ENCODE measurements at regions not wholly inside any gene's neighbourhood (a gene's known extent, or its start where the extent isn't known, plus 50 kb on each side); places are given as distances from the start of the nearest gene placed in this dataset.
"Not testable (repeated sequence)": the region's sequence is repeated elsewhere in the genome, so short reads cannot be mapped to it uniquely, and the experiment has no call there.

DNA sequence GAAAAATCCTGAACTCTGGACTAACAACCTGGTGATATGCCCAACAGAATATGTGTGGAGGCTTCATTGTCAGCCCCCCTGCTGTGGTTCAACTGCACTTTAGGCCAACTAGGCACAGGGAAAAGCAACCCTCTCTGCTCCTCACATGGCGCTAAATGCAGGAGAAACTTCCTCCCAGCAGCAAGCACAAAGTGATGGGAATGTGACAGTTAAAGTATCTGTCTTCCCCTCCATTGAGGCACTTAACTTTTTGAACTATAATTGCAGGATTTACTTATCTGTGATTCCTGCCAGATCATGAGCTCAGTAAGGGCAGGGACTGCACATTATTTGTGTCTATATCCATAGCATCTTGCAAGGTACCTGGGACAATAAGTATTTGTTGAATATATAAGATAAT, 981.2 kb upstream of the KLHL29 start:
- intact Hi-C loops (cut with DNase I): no loop called here
- DNase-seq (ENCODE audit: low spot score): no peak

DNA sequence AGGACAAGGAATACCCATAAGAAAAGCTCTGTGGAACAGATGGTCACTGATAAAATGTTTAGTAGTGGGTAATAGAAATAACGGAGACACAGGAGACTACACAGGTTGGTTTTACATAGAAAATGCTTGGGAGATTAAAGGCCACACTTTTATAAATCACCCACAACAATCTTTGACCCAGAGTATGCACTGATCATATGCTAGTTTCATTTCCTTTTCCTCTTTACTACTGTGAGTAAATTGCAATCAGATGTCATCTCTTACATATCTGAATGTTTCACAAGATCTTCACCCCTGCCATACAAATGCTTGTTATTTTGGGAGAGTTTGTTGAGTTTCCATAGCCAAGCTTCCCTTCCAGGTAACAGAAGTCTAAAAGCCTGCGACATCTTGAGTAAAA, 978.4 kb upstream of the KLHL29 start:
- intact Hi-C loops (cut with DNase I): loop anchor here in 1 of 2 donors (5.0 kb wide), 1 partner anchor 1149 kb away; no protein-coding TSS in a partner anchor
- no peak for DNase-seq (ENCODE audit: low spot score)

DNA sequence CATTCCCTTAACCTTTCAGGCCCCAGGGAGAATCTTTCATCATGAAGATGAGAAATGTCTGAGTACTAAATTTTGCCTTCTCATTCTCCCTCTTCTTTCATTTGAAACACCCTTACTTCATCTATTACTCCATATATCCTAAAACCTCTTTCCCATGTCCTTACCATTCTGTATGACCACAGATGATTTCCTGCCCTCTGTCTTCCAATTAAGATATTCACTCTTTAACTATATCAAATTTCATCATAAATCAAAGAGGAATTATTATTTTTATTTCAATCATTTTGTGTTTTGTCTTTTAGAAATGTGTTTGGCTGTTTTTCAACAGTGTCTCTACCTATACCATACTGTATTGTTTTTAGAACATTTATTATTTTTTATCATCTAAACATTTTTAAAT, 964.9 kb upstream of the KLHL29 start:
- no peak for DNase-seq (ENCODE audit: low spot score)
- intact Hi-C loops (cut with DNase I): no loop called here

DNA sequence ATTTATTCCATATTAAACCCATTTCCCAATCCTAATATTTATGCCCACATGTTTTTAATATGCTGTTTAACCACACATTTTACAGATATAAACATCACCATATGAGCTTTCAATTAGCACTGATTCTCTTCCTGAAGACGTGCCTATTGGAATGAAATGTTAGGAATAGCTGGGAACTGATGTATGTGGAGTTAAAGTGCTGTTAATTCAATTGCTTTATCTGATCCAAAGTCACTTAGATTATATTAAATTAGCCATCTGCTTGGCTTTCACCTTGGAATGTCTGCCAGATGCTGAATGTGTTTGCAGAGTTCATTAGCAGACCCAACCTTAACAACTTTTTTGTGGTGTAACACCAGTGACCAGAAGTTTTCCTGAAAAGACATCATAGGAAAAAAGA, 942.9 kb upstream of the KLHL29 start:
- no peak for DNase-seq (ENCODE audit: low spot score)
- intact Hi-C loops (cut with DNase I): no loop called here

DNA sequence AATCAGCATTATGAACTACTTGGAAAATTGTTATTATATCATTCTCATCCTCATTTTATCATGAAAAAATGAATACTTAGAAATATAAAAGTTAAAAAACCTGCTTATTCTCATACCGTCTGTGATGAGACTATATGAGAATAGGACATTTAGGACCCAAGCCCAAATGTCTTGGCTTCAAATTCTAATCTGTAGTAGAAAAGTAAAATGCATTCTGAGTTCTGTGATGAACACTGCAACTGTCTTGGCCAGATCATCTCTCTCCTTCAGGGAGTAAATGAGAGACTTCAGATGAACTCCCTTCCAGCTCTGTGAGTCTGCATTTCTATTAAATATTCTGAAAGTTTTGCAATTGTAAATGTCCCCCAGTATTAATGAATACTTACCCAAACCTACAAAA, 940.7 kb upstream of the KLHL29 start:
- intact Hi-C loops (cut with DNase I): no loop called here
- no peak for DNase-seq (ENCODE audit: low spot score)

DNA sequence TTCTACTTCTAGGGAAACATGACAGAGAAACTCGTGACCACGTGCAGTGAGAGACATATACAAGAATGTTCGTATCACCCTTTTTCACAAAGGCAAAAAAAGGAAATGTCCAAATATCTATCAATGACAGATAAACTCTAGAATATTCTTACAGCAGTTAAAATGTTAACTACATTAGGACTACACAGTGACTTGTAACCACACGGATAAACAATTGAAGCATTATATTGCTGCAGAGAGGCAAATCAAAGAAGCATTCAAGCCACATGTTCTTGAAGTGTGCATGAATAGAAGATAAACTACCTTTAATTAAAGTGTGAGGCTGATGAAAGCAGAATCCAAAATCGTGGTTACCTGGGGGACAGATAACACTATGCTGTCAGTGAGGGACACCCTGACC, 935.3 kb upstream of the KLHL29 start:
- no peak for DNase-seq (ENCODE audit: low spot score)
- intact Hi-C loops (cut with DNase I): no loop called here

DNA sequence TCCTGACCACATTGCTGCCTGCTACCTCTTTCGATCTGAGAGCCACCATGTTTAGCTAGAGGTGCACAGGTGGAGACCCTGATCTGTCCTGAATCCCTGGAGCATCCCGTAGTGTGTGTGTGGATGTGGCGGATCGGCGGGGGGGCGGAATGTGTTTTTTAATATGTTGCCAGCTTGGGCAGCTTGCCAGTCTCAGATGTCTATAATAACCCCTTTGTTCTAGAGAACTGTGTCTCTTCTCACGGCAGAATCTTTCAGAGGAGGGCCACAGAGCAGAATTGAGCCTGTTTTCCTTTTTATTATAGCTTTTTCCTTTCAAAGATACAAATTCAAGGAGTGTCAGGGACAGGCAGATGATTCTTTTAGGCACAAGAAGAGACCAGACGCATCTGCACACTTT, 934.1 kb upstream of the KLHL29 start:
- no peak for DNase-seq (ENCODE audit: low spot score)
- intact Hi-C loops (cut with DNase I): no loop called here

DNA sequence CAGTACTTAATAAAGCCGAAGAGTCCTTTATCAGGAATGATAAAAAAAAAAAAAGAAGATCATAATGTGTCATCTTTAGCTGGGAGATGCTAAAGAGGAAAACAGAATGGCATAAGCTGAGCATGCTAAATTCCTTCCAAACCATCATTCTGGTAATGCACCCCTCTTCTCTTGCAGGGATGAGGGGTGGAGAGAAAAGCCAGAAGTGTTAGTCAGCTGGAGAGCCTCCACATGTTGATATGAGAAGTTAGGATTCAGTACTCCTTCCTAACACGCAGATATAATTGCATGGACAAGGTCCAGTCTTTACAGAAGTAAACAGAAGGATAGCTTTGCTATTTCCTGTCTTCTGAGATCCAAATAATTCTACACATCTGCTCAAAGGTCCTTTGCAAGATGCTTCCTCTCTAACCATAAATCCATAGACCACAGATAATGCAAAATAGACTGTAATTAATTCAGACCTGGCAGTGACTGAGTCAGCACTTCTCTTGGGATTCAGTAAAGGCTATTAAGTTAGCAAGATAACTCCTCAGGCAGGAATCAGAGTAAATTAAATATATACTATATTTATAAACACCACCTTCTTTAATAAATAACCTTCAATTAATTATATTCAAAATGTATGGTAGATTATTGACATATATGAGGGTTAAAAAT, 930.0 kb upstream of the KLHL29 start:
- intact Hi-C loops (cut with DNase I): no loop called here

DNA sequence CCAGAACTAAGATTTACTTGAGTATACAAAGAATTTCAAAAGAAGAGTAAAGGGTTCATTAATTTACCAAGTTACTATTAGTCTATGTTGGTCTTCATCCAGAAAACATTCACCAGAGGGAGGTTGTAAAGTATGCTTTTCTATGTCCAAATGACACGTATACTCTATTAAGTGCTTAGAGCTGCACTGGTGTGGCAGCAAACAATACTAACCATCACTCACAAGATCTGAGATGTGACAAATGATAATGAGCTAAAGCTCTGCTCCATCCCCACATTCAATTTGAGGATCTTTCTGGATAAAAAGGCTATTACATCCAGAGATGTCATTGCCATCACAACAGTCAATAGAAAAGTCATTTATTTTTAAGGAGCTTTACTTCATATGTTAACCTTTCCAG, 926.5 kb upstream of the KLHL29 start:
- DNase-seq (ENCODE audit: low spot score): no peak
- intact Hi-C loops (cut with DNase I): no loop called here

More for the DNA sequence above, 930.0 kb upstream of the KLHL29 start:
- no peak for DNase-seq (ENCODE audit: low spot score)

DNA sequence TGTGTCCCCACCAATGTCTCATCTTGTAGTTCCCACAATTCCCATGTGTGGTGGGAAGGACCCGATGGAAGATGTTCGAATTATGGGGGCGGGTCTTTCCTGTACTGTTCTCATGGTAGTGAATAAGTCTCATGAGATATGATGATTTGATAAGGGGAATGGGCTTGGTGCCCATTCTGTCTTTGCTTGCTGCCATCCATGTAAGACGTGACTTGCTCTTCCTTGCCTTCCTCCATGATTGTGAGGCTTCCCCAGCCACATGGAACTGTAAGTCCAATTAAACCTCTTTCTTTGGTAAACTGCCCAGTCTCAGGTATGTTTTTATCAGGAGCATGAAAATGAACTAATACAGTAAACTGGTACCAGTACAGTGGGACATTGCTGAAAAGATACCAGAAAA, 909.9 kb upstream of the KLHL29 start:
- DNase-seq (ENCODE audit: low spot score); intact Hi-C loops (cut with DNase I): not testable (repeated sequence)

DNA sequence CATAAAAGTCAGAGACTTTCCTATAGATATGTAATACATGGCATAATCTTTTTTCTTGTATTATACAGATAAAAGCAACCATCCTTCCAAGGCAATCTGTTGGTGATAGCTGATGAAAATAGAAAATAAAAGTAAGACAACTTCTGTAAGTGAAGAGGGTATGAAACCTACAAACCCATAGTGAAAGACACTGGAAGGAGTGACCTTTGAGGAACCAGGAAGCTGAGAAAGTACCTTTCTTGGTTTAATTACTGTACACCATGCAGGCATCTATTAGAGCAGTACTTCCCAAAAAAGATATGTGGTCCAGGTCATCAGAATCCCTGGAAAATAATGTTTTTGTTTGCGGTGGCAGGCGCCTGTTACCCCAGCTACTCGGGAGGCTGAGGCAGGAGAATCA, 906.6 kb upstream of the KLHL29 start:
- no peak for DNase-seq (ENCODE audit: low spot score)
- intact Hi-C loops (cut with DNase I): no loop called here

DNA sequence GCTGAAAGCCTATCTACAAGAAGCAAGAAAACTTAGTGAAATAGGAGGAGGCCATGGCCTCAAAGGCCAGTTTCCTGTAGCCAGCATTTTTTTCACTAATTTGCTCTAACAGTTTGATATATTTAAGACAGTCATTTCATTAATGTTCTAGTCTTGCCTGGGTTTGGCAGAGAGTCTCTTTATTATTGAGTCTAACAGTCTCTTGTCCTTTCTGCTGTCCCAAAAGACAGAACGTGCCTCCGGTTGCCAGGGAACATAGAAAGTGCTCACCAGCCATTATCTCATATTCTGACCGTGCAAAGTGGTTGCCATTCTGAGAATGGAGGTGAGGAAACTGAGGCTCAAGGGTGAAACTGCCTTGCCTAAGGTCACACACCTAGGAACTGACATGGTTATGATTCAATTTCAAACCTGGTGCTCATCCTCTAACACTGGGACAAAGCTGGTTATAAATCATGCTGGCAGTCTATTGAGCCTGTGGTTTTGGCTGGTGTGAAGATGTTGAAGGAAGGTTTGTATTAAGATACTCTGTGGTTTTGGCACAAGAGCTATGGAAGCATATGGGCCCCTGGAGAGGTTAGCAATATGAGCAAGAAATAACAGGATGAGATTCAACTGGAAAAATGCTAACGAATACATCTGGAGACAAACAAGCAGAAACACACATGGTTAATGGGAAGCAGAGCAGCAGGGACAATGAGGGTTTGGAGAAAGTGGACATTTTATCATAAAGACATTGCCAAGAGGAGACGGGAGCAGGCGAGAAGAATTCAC, 903.3 kb upstream of the KLHL29 start:
- intact Hi-C loops (cut with DNase I): no loop called here
- no peak for DNase-seq (ENCODE audit: low spot score)

DNA sequence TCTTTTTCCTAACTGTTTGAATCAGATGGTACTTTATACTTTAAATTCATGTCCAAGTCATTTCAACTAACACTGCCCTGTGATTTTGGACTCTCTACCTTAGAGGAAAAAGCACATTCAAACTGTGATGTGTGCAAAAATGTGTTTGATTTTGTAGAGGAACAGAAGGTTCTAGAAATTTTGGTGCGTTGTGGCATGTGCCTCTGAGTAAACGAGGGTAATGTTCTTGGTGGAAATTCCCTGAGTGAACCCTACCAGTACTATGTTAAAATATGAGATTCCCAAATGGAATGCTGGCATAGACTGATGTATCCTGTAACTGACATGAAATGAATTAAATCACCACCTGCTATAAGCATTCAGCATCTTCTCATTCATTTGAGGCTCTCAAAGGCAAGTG, 901.9 kb upstream of the KLHL29 start:
- intact Hi-C loops (cut with DNase I): no loop called here
- DNase-seq (ENCODE audit: low spot score): no peak

DNA sequence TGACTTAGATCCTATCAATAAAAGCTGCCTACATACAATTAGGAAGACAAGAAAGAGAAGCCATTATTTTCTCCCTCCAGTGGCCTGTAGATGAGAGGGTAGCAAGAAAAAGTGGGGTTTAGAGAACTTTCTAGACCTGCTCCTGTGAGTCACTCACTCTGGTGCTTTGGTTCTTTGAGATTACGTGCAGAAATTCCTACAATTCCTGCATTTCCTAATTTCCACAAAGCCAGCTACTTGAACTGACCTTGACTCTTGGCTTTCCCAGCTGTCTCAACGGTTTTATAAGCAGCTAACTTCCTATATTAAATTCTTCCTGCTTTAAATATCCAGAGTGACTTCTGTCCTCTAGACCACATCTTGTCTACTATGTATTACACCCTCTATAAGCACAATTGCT, 899.5 kb upstream of the KLHL29 start:
- intact Hi-C loops (cut with DNase I): no loop called here
- no peak for DNase-seq (ENCODE audit: low spot score)

DNA sequence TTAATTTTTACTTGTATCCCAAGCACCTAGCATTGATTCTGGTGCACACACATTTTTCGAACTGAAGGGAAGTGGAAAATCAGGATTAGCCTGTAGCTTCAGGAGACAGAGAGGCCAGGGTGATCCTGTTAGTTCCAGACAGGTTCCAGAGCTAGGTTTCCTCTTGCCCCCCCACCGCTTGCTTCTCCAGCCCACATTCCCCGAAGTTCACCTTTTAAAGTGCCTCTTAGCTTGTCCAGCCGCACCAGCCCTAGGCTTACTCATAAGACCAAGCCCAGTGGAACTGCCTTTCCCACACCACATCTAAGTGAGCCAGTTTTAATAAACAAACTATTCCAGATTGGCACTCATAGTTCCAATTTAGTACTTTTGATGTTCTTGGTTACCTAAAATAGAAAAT, 898.6 kb upstream of the KLHL29 start:
- DNase-seq (ENCODE audit: low spot score): no peak
- intact Hi-C loops (cut with DNase I): no loop called here

DNA sequence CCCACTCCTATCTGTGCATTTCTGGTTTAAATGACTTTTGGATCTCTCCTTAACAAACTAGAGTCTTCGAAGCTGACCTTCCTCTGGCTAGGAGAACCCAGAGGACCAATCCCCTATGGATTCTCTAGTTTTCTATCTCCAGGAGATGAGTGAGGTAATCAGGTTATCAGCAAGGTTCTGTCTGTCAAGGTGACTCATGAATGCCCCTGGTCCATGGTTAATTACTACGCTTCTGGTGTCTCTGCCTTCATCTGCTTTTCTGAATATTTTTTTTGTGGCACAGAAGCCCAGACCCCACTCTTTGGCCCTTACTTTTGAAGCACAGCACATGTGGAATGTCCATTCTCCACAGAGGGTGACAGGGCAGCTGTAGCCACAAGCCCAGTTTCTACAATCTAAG, 897.9 kb upstream of the KLHL29 start:
- DNase-seq (ENCODE audit: low spot score): no peak
- intact Hi-C loops (cut with DNase I): no loop called here

DNA sequence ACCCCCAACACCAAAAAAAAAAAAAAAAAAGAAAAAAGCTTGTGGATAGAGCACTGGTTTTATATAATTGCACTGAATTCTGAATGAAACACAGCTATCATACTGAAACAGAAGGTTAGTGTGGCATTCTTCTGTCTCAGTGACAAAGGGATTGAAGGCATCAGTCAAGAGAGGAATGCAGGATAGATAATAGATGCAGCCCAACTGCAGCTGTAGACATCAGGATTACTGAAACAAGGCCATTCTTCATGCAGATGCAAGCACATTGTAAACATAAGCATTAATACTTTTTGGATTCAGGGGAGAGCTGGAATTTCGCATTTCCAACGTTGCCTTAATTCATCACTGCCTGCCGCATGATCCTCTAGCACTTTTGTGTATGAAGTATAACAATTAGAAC, 897.4 kb upstream of the KLHL29 start:
- no peak for DNase-seq (ENCODE audit: low spot score)
- intact Hi-C loops (cut with DNase I): no loop called here

DNA sequence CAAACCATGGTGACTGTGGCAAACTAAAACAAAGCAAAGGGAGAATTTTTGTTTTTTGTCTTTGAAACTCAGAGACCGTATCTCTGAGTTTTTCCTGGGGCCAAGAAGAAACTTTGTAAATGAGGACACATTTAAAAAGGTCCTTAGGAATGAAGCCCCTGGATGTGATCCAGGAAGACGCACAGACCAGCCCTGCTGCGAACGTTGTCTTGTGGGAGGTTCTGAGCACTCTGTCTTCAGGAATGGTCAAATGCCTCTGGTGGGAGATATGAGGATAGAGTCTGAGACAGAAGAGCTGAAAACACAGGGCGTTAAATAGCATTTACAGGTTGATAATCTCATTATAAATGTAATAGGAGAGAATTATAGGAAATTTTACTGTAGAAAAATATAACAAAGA, 893.5 kb upstream of the KLHL29 start:
- intact Hi-C loops (cut with DNase I): no loop called here

DNA sequence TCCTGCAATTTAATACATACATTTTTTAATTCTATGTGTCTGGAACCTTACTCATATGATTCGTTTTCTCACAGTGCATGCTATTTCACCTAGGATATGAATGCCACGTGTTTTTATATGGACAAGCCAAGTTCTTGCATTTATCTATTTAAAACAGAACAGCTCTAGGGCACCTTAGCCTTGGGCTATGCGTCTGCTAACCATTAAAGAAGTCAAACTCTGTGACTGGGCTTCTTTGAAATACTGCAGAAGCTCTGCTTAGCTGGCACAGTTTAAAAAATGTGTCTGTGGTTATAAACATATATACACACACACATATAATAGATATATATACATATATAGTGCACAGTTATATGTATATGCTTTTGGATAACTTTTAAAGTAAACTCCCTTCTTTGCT, 890.8 kb upstream of the KLHL29 start:
- intact Hi-C loops (cut with DNase I): no loop called here
- DNase-seq (ENCODE audit: low spot score): no peak

More for the DNA sequence above, 893.5 kb upstream of the KLHL29 start:
- no peak for DNase-seq (ENCODE audit: low spot score)

DNA sequence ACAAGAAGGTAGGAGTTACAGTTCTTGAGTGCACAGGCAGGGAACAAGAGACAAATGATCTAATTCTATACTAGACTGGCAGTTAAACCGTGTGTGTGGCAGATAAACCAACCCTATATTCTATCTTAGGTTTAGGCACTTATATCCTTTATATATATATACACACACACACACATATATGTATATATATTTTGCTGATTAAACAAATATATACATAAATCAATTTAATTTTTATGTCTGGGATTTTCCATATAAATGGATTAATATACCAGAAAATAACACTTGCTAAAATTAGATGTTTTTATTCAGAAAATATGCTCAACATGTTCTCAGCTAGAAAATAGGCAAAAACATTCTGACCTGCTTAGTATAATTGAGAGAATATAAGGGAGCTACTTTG, 887.9 kb upstream of the KLHL29 start:
- no peak for DNase-seq (ENCODE audit: low spot score)
- intact Hi-C loops (cut with DNase I): no loop called here

DNA sequence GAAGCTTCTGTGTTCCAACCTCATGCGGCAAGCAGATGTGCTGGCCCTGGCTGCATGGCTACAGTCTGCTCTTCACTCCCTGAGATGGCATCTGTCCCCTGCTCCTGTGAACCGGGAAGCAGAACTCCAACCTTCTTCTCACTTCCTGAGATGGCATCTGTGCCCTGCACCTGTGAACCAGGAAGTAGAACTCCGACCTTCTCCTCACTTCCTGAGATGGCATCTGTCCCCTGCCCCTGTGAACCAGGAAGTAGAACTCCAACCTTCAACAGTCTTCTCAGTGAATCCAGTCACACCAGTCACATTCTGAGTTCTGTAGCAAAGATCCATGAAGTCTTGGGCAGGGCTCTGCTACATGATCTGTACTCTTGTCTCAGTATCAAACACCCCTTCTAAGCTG, 887.2 kb upstream of the KLHL29 start:
- intact Hi-C loops (cut with DNase I): no loop called here
- no peak for DNase-seq (ENCODE audit: low spot score)
